ENCODE measurements at regions not wholly inside any gene's neighbourhood (a gene's known extent, or its start where the extent isn't known, plus 50 kb on each side); places are given as distances from the start of the nearest gene placed in this dataset.

DNA sequence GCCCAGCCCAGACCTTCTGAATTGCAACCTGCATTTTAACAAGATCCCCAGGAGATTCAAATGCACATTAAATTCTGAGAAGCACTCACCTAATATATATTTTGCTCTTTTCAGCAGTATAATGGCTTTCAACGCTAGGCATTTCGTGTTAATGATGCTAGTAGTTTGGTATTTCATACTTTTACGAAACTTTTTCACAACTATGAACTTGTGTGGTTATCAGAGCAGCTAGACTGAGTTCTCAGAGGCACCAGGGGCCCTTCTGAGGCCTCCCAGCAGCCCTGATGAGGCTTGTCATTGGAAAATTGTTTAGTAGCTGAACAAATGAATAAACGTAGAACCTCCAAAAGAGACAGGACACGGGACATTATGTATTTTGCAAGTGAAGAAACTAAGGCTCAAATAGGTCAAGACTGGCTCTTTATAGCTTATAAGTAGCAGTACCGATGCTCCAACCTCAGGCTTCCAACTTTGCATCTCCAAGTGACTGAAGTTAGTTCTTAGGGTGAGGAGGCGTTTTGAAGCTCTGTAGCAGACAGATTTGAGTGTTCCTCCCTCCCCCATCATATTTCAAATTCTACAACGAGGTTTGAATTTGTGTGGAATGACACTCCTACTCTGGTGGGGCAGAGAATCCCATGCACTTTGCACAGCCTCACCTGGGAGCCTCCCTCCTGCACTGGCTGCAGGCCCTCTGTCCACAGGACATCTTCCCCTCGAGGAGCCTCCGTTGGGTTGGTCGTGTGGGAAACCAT, 121.1 kb upstream of the SLC25A48 start:
- Histone ChIP-seq H3K9me3 (no peaks in the 10 kb centered on the region), H3K36me3 (no peaks in the 10 kb centered on the region), H3K4me1 (no peaks in the 10 kb centered on the region), H3K4me3 (no peak overlapping the region), H3K27ac (no peak overlapping the region), H3K27me3 (no peaks in the 10 kb centered on the region)
- no peak for TF ChIP-seq POLR2A (IDR thresholded peaks at IDR 0.05)
- TF ChIP-seq, protein P1, sequence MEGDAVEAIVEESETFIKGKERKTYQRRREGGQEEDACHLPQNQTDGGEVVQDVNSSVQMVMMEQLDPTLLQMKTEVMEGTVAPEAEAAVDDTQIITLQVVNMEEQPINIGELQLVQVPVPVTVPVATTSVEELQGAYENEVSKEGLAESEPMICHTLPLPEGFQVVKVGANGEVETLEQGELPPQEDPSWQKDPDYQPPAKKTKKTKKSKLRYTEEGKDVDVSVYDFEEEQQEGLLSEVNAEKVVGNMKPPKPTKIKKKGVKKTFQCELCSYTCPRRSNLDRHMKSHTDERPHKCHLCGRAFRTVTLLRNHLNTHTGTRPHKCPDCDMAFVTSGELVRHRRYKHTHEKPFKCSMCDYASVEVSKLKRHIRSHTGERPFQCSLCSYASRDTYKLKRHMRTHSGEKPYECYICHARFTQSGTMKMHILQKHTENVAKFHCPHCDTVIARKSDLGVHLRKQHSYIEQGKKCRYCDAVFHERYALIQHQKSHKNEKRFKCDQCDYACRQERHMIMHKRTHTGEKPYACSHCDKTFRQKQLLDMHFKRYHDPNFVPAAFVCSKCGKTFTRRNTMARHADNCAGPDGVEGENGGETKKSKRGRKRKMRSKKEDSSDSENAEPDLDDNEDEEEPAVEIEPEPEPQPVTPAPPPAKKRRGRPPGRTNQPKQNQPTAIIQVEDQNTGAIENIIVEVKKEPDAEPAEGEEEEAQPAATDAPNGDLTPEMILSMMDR (IDR thresholded peaks at IDR 0.05) = no peak
- no peak for DNase-seq

DNA sequence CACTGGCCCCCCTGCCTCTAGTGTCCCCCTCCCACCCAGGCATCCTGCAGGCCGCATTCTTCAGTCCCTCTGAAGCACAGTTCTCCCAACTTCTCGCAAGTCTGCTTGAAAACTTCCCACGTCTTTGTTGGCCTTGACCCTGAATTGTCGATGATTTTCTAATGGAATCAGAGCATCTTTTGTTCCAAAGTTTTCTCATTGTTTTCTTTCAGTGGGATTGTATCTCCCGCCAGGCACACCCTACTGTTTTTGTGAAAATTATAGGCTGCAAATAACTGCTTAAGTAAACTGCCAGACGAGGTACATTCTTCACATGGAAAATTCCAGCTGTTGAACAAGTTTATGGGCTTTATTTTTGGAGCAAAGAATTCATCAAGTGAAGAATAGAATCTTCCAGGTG, 122.6 kb upstream of the SLC25A48 start:
- DNase-seq = no peak
- no peak for TF ChIP-seq POLR2A (IDR thresholded peaks at IDR 0.05)
- TF ChIP-seq, protein P1 (IDR thresholded peaks at IDR 0.05) = no peak
- no peaks in the 10 kb centered on the region for H3K27me3 ChIP-seq
- H3K27ac ChIP-seq = no peak overlapping the region
- no peaks in the 10 kb centered on the region for H3K9me3 ChIP-seq
- H3K36me3 ChIP-seq = no peaks in the 10 kb centered on the region
- no peak overlapping the region for H3K4me3 ChIP-seq
- no peaks in the 10 kb centered on the region for H3K4me1 ChIP-seq

DNA sequence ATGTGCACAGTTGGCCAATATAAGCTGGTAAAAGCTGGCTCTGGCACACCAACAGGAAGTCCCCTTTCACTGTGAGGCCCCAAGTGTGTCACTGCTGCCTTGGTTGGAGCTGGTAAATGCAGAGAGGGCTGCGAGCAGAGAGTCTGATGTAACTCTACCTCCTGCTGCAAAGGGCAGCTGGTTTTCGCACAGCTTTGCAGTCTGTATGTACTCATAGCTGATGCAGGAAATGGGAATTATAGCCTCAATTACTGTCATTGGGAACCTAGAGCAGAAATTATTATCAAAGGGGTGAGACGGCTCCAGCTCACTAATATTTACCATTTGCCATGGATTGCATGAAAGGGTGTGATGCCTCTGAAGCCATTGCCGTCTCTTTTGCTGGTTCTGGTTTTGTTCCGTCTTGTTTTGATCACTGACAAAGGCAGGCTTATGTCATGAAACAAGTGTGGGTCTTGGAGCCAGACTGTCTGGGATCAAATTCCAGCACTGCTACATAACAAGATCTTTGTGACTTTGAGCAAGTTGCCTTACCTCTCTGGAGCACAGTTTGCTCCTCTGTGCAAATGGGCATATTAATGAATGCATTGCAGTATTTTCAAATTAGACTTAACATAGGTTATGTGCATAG, 124.3 kb upstream of the SLC25A48 start:
- no peak for DNase-seq
- no peaks in the 10 kb centered on the region for H3K27me3 ChIP-seq
- no peaks in the 10 kb centered on the region for H3K36me3 ChIP-seq
- no peaks in the 10 kb centered on the region for H3K4me1 ChIP-seq
- no peaks in the 10 kb centered on the region for H3K9me3 ChIP-seq
- H3K27ac ChIP-seq = no peak overlapping the region
- TF ChIP-seq, protein P1 (IDR thresholded peaks at IDR 0.05) = no peak
- TF ChIP-seq POLR2A (IDR thresholded peaks at IDR 0.05) = no peak
- no peak overlapping the region for H3K4me3 ChIP-seq

DNA sequence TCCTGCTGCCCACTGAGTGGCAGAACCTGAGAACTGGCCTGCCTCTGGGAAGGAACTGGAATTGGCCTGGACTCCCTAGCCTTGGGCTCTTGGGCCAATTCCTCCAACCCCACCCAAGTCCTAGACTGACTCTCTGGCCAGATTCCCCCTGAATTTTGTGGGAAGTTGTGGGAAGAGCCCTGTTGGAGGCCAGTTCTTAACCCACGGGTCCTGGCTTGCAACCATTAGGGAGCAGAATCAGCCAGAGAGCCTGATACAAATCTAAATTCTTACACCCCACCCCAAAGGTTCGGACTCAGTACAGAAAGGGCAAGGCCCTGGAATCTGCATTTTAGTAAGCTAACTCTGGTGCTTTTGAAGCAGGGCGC, 125.3 kb upstream of the SLC25A48 start:
- TF ChIP-seq POLR2A (IDR thresholded peaks at IDR 0.05) = no peak
- TF ChIP-seq, protein P1 (IDR thresholded peaks at IDR 0.05) = no peak
- Histone ChIP-seq H3K4me1 (no peaks in the 10 kb centered on the region), H3K4me3 (no peak overlapping the region), H3K27ac (no peak overlapping the region), H3K9me3 (no peaks in the 10 kb centered on the region), H3K27me3 (no peaks in the 10 kb centered on the region), H3K36me3 (no peaks in the 10 kb centered on the region)
- DNase-seq = no peak

DNA sequence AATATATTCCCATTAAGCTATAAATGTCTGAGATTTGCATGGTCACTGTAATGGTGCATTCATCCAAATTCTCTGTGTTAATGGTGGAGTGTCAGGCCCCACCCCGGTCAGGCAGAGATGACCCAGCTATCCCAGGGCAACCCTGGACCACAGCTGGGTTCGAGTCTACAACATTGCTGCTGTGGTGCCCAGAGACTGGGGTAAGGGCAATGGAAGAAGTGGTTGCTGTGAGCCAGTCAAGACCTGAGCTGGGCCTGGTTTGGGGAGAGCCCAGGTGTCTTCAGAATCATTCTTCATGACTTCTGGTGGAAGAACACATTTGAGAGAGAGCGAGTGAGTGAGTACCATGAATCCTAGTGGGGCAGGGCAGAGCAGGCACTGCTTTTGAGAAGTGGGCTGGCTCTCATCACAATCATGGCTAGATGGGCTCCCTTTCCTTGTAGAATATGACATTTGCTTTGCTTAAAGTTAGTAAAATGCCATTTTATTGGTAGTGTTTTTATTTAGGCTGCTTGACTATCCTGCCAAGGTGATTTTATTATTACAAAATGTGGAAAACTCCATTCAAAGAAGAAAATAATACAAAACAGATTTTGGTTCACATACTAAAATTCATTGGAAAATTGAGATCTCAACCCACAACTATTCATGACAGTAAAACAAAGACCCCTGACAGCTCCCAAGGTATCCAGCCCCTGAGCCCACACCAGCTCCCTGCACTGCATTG, 125.8 kb upstream of the SLC25A48 start:
- TF ChIP-seq, protein P1 (IDR thresholded peaks at IDR 0.05) = no peak
- no peak for TF ChIP-seq POLR2A (IDR thresholded peaks at IDR 0.05)
- H3K36me3 ChIP-seq = no peaks in the 10 kb centered on the region
- H3K9me3 ChIP-seq = no peaks in the 10 kb centered on the region
- H3K4me3 ChIP-seq = no peak overlapping the region
- H3K27ac ChIP-seq = no peak overlapping the region
- H3K27me3 ChIP-seq = no peaks in the 10 kb centered on the region
- DNase-seq = no peak
- H3K4me1 ChIP-seq = no peaks in the 10 kb centered on the region
